ENCODE measurements at regions not wholly inside any gene's neighbourhood (a gene's known extent, or its start where the extent isn't known, plus 50 kb on each side); places are given as distances from the start of the nearest gene placed in this dataset.

DNA sequence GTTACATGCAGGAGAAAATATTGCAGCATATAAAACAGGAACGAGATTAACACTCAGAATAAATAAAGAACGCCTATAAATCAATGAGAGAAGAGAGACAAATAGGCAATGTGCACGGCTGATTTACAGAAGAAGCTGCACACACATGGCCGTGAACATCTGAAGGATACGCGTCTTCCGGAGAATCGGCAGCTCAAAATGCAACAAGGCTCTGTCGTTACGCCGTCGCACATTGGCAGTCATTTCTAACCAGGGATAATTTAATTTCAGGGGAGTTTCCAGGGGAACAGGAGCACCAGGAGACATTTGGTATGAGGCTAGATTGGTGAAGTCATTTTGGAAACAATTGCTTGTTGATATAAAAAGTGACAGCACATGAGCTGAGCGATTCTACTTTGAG lies 745.2 kb downstream of the BRD1 start:
- H3K4me3 Mint-ChIP-seq: no peak overlapping the region
- ATAC-seq: no peak
- H3K27me3 Mint-ChIP-seq (ENCODE audit: low read depth): peaks cover 4% of the 10 kb centered on the region

DNA sequence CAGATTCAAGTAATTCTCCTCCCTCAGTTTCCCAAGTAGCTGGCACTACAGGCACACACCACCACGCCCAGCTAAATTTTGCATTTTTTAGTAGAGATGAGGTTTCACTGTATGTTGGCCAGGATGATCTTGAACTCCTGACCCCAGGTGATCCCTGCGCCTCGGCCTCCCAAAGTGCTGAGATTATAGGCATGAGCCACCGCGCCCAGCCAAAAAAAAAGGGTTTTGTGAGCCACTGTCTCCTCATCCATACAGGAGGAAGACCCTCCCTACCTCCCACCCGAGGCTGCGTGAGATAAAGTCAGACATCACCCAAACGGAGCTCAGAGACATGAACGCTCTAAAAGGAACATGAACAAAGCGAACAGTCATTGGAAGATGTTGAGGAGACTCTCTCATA lies 745.7 kb downstream of the BRD1 start:
- no peaks in the 10 kb centered on the region for H3K9me3 Mint-ChIP-seq
- H3K27me3 Mint-ChIP-seq (ENCODE audit: low read depth): peaks cover 4% of the 10 kb centered on the region
- ATAC-seq (no peak), DNase-seq (no peak)
- H3K4me1 Mint-ChIP-seq (ENCODE audit: low read depth): no peaks in the 10 kb centered on the region
- H3K4me3 Mint-ChIP-seq: no peak overlapping the region
- H3K36me3 Mint-ChIP-seq (ENCODE audit: insufficient read depth): no peaks in the 10 kb centered on the region

More for the DNA sequence above, 745.2 kb downstream of the BRD1 start:
- no peaks in the 10 kb centered on the region for H3K4me1 Mint-ChIP-seq (ENCODE audit: low read depth)
- no peak for DNase-seq
- no peaks in the 10 kb centered on the region for H3K36me3 Mint-ChIP-seq (ENCODE audit: insufficient read depth)
- no peaks in the 10 kb centered on the region for H3K9me3 Mint-ChIP-seq

DNA sequence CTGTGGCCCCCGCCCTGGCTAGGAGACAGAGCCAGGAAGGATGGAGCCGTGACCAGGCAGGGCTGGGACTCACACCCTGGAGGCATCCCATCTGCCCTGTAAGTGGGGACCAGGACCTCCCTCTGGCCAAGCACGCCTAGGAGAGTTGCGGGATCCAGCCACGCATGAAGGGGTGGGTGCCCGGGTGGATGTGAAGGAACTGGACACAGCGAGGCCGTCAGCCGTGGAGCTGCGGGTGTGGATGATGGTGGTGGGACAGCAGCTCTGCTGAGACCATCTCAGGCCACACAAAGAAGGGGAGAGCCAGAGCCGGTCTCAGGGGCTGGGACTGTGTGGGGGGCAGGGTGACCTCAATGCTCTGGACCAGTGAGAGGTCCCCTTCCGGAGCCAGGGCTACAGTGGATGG lies 746.4 kb downstream of the BRD1 start:
- peaks cover 4% of the 10 kb centered on the region for H3K27me3 Mint-ChIP-seq (ENCODE audit: low read depth)
- H3K36me3 Mint-ChIP-seq (ENCODE audit: insufficient read depth): no peaks in the 10 kb centered on the region
- no peak overlapping the region for H3K4me3 Mint-ChIP-seq
- DNase-seq: no peak
- no peaks in the 10 kb centered on the region for H3K9me3 Mint-ChIP-seq
- no peaks in the 10 kb centered on the region for H3K4me1 Mint-ChIP-seq (ENCODE audit: low read depth)
- no peak for ATAC-seq

DNA sequence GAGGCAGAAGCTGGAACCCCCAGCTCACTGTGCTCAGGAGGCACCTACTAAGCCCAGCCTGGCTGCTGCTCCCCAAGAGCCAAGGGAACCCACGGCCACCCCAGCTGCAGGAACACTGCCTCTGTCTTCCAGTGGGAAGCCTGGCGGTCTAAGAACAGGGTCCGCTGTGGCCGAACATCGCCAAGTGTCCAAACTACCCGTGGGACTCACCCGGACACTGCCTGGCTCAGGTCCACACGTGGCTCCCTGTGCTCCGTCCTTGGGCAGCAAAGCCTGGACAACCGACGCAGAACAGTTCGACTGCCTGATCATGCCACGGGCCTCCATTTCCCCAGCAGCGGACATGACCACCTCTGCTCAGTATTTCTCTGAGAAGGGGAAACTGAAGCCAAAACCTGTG lies 747.0 kb downstream of the BRD1 start:
- no peaks in the 10 kb centered on the region for H3K36me3 Mint-ChIP-seq (ENCODE audit: insufficient read depth)
- no peaks in the 10 kb centered on the region for H3K4me1 Mint-ChIP-seq (ENCODE audit: low read depth)
- H3K9me3 Mint-ChIP-seq: no peaks in the 10 kb centered on the region
- H3K27me3 Mint-ChIP-seq (ENCODE audit: low read depth): peaks cover 2% of the 10 kb centered on the region
- H3K4me3 Mint-ChIP-seq: no peak overlapping the region
- DNase-seq (no peak), ATAC-seq (no peak)

DNA sequence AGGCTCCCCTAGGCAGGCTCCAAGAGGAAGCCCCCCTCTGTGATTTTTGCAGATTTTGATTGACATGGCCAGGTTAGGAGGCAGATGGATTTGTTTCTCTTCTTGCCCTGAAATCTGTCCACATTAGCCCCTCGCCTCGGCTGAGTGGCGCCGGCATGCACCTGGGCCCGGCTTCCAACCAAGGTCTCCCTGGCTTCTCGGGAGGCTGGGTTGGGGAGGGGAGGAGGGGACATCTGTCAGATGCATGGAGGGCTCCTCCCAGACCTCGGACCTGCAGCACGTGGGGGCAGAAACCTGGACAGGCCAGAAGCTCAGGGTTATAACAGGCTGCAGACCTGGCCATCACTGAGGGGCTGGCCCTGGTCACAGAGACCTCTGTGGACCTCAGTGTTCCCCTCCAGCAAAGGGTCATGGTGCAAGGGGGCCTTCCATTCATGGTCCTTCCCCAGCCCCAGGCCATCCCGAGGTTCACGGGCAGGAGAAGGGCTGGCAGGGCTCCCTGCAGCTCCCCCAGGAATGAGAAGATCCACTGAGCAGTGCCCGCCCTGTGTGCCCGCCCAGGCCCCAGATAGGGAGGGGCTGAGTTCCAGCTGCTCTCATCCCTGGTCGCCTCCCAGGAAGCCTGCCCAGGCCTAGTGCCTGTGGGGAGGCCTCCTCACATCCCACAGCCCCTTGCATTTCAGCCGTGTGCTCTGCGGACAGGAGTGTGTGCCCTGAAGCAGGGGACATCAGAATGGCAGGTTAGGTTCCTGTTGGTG lies 747.8 kb downstream of the BRD1 start:
- Mint-ChIP-seq H3K4me1 (ENCODE audit: low read depth) (no peaks in the 10 kb centered on the region), H3K4me3 (no peak overlapping the region), H3K9me3 (no peaks in the 10 kb centered on the region), H3K27me3 (ENCODE audit: low read depth) (peaks cover 2% of the 10 kb centered on the region), H3K36me3 (ENCODE audit: insufficient read depth) (no peaks in the 10 kb centered on the region)
- DNase-seq (no peak), ATAC-seq (no peak)

DNA sequence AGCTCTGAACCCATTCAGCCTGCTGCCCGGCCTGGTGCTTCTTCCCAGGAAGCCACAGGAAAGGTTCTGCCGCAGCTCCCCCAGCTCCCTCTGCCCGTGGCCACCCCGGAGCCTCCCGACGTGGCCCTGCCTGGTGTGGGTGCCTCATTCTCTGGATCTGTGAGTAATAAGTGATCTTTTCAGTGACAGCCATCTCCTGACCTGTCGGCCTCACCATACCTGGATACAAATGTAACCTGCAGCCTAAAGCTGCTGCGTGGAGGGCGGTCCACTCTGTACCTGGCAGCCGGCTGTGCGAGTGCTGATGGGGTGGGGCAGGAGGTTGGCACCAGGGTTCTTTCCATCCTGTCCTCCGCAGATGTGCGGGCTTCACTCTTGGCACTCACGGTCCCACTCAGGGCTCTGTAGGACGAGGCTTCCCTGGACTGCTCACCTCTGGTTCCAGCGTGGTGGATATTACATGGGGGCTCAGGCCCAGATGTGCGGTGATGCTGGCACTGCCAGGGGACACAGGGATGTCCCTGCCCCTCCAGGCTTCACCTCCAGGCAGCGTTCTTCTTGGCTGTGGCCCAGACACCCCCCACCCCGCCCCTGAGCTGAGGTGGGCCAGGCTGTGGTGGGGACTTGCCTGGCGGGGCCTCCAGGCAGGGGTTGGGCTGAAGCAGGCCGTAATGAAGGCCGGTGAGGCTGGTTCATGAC lies 748.5 kb downstream of the BRD1 start:
- peaks cover 2% of the 10 kb centered on the region for H3K27me3 Mint-ChIP-seq (ENCODE audit: low read depth)
- no peaks in the 10 kb centered on the region for H3K9me3 Mint-ChIP-seq
- H3K36me3 Mint-ChIP-seq (ENCODE audit: insufficient read depth): no peaks in the 10 kb centered on the region
- no peak overlapping the region for H3K4me3 Mint-ChIP-seq
- no peak for ATAC-seq
- no peak for DNase-seq
- H3K4me1 Mint-ChIP-seq (ENCODE audit: low read depth): no peaks in the 10 kb centered on the region

DNA sequence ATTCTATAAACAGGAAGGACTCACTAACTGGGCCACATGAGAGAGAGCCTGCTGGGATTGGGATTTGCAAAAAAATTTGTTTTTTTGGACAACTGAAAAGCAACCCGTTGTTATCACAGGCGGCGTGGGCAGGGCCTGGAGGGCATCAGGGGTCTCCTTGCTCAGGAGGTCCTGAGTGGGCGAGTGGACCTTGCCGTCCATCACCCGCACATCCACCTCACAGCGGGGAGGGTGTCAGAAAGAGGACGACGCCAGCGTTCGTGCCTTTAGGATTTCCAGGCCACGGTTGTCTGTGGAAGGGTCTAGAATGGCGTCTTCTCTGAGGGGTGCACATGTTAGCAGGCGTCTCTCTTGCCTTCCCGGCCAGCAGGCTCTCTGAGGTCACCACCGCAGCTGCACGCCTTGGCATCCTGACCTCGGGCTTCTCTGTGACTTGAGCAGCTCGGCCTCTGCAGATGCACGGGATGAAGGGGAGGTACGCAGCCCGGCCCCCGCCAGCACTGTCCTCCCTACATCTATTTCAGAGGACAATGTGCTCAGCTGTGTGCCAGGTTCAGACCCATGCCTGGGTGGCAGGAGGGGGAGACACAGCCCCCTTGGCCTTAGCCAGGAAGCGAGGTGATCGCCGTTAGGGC lies 749.5 kb downstream of the BRD1 start:
- H3K27me3 Mint-ChIP-seq (ENCODE audit: low read depth): peaks cover 2% of the 10 kb centered on the region
- DNase-seq: no peak
- no peak overlapping the region for H3K4me3 Mint-ChIP-seq
- no peaks in the 10 kb centered on the region for H3K4me1 Mint-ChIP-seq (ENCODE audit: low read depth)
- no peaks in the 10 kb centered on the region for H3K36me3 Mint-ChIP-seq (ENCODE audit: insufficient read depth)
- no peak for ATAC-seq
- no peaks in the 10 kb centered on the region for H3K9me3 Mint-ChIP-seq

DNA sequence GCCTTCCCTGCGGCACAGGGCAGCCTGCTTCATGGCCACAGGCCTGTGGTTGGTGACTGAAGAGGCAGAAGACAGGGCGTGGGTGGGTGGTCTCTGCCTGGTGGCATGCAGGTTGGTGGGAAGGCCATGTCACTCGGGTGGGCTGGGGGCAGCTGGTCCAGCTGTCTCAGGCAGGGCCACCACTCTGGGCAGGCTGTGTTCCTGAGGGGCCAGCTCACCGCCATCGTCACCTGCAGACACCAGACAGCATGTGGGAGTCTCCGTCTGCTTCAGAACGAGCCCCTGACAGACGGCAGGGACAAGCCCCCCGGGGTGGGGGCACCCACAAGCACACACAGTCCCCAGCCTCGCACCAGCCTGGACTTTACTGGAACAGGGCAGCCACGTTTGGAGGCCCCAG lies 750.1 kb downstream of the BRD1 start:
- H3K4me3 Mint-ChIP-seq: no peak overlapping the region
- DNase-seq (no peak), ATAC-seq (no peak)
- H3K9me3 Mint-ChIP-seq: no peaks in the 10 kb centered on the region
- H3K4me1 Mint-ChIP-seq (ENCODE audit: low read depth): no peaks in the 10 kb centered on the region
- no peaks in the 10 kb centered on the region for H3K36me3 Mint-ChIP-seq (ENCODE audit: insufficient read depth)
- H3K27me3 Mint-ChIP-seq (ENCODE audit: low read depth): peaks cover 2% of the 10 kb centered on the region

DNA sequence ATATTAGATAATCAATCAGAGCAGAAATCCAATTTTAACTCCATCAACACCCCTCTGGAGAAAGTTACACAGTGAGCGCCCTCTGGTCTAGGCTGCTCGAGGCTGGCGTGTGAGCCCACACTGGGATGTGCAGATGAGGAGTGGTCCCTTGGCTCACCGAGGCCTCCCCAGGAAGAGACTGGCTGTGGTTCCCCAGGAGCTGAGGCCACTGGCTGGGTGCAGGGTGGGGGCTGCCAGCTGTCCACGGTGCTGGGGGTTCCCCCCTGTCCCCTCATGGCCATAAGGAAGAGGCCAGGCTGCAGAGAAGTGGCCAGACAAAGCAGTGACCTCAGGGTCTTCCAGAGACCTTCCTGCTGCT lies 750.7 kb downstream of the BRD1 start:
- ATAC-seq: no peak
- no peaks in the 10 kb centered on the region for H3K9me3 Mint-ChIP-seq

DNA sequence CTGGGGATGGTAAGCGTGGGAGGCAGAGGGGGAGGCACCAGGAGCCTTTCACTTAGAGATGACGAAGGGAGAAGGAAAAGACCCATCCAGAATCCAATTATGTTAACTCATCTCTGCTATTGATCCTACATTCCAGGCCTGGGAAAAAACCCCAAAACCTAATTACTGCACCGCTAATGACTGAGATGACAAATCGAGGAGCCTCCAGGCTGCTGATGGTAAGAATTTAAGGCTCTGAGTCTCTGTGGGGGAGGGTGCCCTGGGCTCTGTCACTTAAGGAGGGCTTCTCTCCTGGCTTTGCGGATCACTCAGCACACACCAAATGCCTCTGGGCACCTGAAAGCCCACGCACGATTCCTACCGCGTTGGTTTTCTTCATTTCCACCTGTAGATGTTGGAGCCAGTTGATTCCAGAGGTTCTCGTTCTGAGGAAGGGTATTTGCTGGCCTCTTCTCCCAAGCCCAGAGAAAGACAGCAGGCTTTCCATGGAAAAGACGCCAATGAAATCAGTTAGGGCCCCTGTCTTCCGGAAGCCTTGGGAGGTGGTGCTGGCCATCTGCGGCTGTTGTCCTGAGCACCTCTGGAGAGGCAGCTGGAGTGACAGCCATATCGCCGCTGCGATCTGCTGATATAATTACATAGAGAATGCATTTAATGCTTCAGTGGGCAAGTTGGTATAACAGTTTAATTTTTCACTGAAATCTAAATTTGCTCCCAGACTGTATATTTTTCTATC lies 751.2 kb downstream of the BRD1 start:
- H3K9me3 Mint-ChIP-seq: no peaks in the 10 kb centered on the region
- no peaks in the 10 kb centered on the region for H3K36me3 Mint-ChIP-seq (ENCODE audit: insufficient read depth)
- no peak overlapping the region for H3K4me3 Mint-ChIP-seq
- H3K4me1 Mint-ChIP-seq (ENCODE audit: low read depth): no peaks in the 10 kb centered on the region
- DNase-seq: no peak
- peaks cover 2% of the 10 kb centered on the region for H3K27me3 Mint-ChIP-seq (ENCODE audit: low read depth)
- ATAC-seq: no peak

More for the DNA sequence above, 750.7 kb downstream of the BRD1 start:
- no peaks in the 10 kb centered on the region for H3K4me1 Mint-ChIP-seq (ENCODE audit: low read depth)
- no peaks in the 10 kb centered on the region for H3K36me3 Mint-ChIP-seq (ENCODE audit: insufficient read depth)
- H3K27me3 Mint-ChIP-seq (ENCODE audit: low read depth): peaks cover 2% of the 10 kb centered on the region
- no peak overlapping the region for H3K4me3 Mint-ChIP-seq
- no peak for DNase-seq

DNA sequence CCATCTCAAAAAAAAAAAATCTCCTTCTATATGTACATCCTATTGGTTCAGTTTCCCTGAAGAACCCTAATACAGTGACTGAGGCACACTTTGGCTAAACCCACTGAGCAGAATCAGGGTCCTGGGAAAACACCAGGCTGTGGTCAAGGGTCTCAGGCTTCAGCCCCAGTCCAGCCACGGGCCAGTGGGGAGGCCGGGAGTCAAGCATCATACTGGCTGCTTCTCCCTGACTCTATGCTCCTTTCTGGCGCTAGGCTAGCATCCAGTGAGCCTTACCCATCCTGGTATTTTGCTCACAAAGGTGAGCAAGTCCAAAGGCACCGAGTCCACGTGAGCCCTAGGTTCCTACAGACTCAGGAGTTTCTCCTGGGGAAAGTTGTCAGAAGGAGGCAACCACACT lies 752.5 kb downstream of the BRD1 start:
- Mint-ChIP-seq H3K4me1 (ENCODE audit: low read depth) (no peaks in the 10 kb centered on the region), H3K9me3 (no peaks in the 10 kb centered on the region), H3K4me3 (no peak overlapping the region), H3K36me3 (ENCODE audit: insufficient read depth) (no peaks in the 10 kb centered on the region), H3K27me3 (ENCODE audit: low read depth) (peaks cover 2% of the 10 kb centered on the region)
- DNase-seq: no peak
- no peak for ATAC-seq

DNA sequence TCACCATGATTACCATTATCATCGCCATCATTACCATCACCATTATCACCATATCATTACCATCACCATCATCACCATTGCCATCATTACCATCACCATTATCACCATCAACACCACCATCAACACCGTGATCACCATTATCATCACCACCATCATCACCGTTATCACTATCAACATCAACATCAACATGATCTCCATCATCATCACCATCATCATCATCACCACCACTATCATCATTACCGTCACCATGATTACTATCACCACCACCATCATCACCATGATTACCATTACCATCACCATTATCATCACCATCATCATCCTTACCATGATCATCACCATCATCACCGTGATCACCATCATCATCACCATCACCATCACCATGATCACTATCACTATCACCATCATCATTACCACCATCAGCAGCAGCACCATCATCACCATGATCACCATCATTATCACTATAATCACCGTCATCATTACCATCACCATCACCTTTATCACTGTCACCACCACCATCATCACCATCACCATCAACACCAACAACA lies 753.7 kb downstream of the BRD1 start:
- H3K9me3 Mint-ChIP-seq: no peaks in the 10 kb centered on the region
- ATAC-seq (no peak), DNase-seq (no peak)
- H3K4me3 Mint-ChIP-seq: no peak overlapping the region
- no peaks in the 10 kb centered on the region for H3K36me3 Mint-ChIP-seq (ENCODE audit: insufficient read depth)
- peaks cover 2% of the 10 kb centered on the region for H3K27me3 Mint-ChIP-seq (ENCODE audit: low read depth)
- H3K4me1 Mint-ChIP-seq (ENCODE audit: low read depth): no peaks in the 10 kb centered on the region

DNA sequence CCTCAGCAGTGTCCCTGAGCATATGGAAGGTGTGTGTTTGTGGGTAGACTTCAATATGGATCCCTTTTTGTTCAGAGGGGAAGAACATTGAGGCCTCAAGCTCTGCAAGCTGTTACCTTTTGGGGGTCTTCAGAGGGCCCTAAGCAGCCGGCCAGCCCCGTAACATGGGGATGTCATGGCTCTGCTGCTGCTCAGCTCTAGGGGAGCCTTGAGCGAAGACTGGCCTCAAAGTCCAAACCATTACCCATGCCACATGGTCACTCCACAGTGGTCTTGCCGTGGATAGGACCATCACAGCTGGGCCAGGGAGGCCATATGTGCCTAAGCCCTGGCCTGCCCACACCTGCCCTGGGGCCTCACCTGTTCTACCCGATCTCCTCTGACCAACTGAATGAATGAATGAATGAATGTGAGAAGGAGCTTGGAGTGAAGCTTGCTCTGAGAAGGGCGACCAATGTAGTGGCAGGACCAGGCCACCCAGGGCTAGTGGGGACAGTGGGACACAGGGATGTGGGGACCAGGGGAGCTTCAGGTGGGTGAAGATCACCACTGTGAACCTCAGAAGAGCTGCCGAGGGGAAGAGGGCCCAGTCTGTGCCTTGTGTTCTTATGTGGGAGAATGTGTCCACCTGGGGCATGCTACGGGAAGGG lies 754.6 kb downstream of the BRD1 start:
- ATAC-seq: no peak
- no peaks in the 10 kb centered on the region for H3K36me3 Mint-ChIP-seq (ENCODE audit: insufficient read depth)
- no peak for DNase-seq
- no peaks in the 10 kb centered on the region for H3K4me1 Mint-ChIP-seq (ENCODE audit: low read depth)
- no peak overlapping the region for H3K4me3 Mint-ChIP-seq
- peaks cover 5% of the 10 kb centered on the region for H3K27me3 Mint-ChIP-seq (ENCODE audit: low read depth)
- H3K9me3 Mint-ChIP-seq: no peaks in the 10 kb centered on the region

DNA sequence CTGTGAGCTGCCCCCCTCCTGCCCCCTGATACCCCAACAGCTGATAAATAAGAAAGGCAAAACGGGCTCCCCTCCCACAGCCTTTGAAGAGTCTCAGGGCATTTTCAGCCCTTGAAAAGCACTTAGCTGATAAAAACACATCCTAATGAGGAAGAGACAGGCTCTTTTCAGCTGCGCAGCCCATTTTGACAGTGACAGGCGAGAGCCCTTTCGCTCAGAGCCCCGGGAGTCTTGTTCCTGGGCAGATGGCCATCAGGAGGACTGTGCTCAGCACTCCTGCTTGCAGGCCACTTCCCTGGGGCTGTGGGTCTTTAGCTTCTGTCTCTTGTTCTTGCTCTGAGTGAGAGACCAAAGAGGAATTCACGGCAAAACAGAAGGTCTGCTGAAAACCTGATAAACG lies 757.2 kb downstream of the BRD1 start:
- no peaks in the 10 kb centered on the region for H3K9me3 Mint-ChIP-seq
- H3K27me3 Mint-ChIP-seq (ENCODE audit: low read depth): peaks cover 5% of the 10 kb centered on the region
- H3K4me3 Mint-ChIP-seq: no peak overlapping the region
- H3K4me1 Mint-ChIP-seq (ENCODE audit: low read depth): no peaks in the 10 kb centered on the region
- H3K36me3 Mint-ChIP-seq (ENCODE audit: insufficient read depth): no peaks in the 10 kb centered on the region
- DNase-seq: no peak
- ATAC-seq: no peak
